K562 (cell line): ENCODE measurements at regions not wholly inside any gene's neighbourhood (a gene's known extent, or its start where the extent isn't known, plus 50 kb on each side); places are given as distances from the start of the nearest gene placed in this dataset.

Experiments used
- BDP1 ChIP-seq: IDR thresholded peaks from 3 replicates; pipeline ENCODE4 v1.6.1; 2011; ENCODE audit not compliant: insufficient read length, insufficient read depth
- CCNT2 ChIP-seq: IDR thresholded peaks from 2 replicates; pipeline ENCODE4 v1.6.1; 2011; ENCODE audit warnings: borderline replicate concordance, low read depth, mild to moderate bottlenecking, moderate library complexity, mixed read lengths, low read length; ENCODE audit not compliant: insufficient read length; ENCODE audit errors: extremely low read depth
- FOS ChIP-seq: IDR thresholded peaks from 3 replicates; pipeline ENCODE4 v1.6.1; 2011; ENCODE audit not compliant: insufficient read length; ENCODE audit errors: extremely low read depth
- FUS ChIP-seq: fragments of 200-400 bp; formaldehyde crosslinking; optimal IDR thresholded peaks from 2 replicates; pipeline ENCODE3; 2017; ENCODE audit warnings: low read depth, low read length
- MTF1 ChIP-seq: fragments of 250-450 bp; sonication (Bioruptor Pico); IDR thresholded peaks from 2 replicates; pipeline ENCODE4 v1.9.0; 2021; ENCODE audit warnings: moderate library complexity, mild to moderate bottlenecking, inconsistent platforms, borderline replicate concordance
- NFYB ChIP-seq: IDR thresholded peaks from 2 replicates; pipeline ENCODE4 v1.6.1; 2011; ENCODE audit warnings: mild to moderate bottlenecking, moderate library complexity; ENCODE audit not compliant: insufficient read length; ENCODE audit errors: extremely low read depth
- RHOXF2B ChIP-seq: fragments of 250-450 bp; sonication (Bioruptor Pico); conservative IDR thresholded peaks from 2 replicates; pipeline ENCODE4 v1.5.1; 2021
- SFPQ ChIP-seq: fragments of 200-400 bp; formaldehyde crosslinking; IDR thresholded peaks from 2 replicates; pipeline ENCODE4 v1.6.1; 2017; ENCODE audit warnings: mild to moderate bottlenecking, low read depth, low read length, moderate library complexity
- SMC3 ChIP-seq: conservative IDR thresholded peaks from 2 replicates; pipeline ENCODE4 v1.6.1; 2011; ENCODE audit warnings: low read depth, low read length, improper control_type of control experiment; ENCODE audit not compliant: insufficient read depth
- TFAP4 ChIP-seq: sonication (generic); formaldehyde crosslinking; IDR thresholded peaks from 2 replicates; pipeline ENCODE4 v1.8.0; 2022; ENCODE audit warnings: missing genetic modification reagents, mild to moderate bottlenecking, moderate library complexity, borderline replicate concordance
- UBTF ChIP-seq, 2 experiments: IDR thresholded peaks; 2 replicates each; pipeline ENCODE4 v1.6.1; 2012; ENCODE audit warnings: improper control_type of control experiment in 2 of 2, low read depth in 2 of 2, low read length in 2 of 2, borderline replicate concordance in 1 of 2
- VEZF1 ChIP-seq: fragments of 200-800 bp; sonication (Bioruptor generic); IDR thresholded peaks from 2 replicates; pipeline ENCODE4 v1.6.1; 2017; ENCODE audit warnings: missing genetic modification characterization, missing compliant biosample characterization
- ZBTB8A ChIP-seq: fragments of 450-650 bp; IDR thresholded peaks from 2 replicates; pipeline ENCODE4 v1.6.1; 2018; ENCODE audit warnings: mild to moderate bottlenecking, moderate library complexity; ENCODE audit not compliant: partially characterized antibody
- ZNF239 ChIP-seq: fragments of 250-450 bp; sonication (Bioruptor Pico); IDR thresholded peaks from 2 replicates; pipeline ENCODE4 v1.4.0; 2020; ENCODE audit warnings: mild to moderate bottlenecking
- ZNF507 ChIP-seq: conservative IDR thresholded peaks from 2 replicates; pipeline ENCODE4 v1.6.1; 2017; ENCODE audit warnings: missing genetic modification characterization, missing compliant biosample characterization
- ZNF699 ChIP-seq: fragments of 250-450 bp; sonication (Bioruptor Pico); IDR thresholded peaks from 2 replicates; pipeline ENCODE4 v1.8.0; 2021; ENCODE audit warnings: mild to moderate bottlenecking, moderate library complexity; ENCODE audit not compliant: insufficient replicate concordance
- ZNF740 ChIP-seq, 3 experiments: fragments of 200-800 bp in 1 of 3; sonication (Bioruptor generic) in 1 of 3; sonication (generic) in 1 of 3; formaldehyde crosslinking in 1 of 3; IDR thresholded peaks; 2 replicates each; pipeline versions ENCODE4 v1.6.1 to v1.8.0; 2016 to 2022; ENCODE audit warnings: mild to moderate bottlenecking in 2 of 3, missing compliant biosample characterization in 2 of 3, missing genetic modification characterization in 2 of 3, missing genetic modification reagents in 1 of 3

GRCh38 chrX:40153345-40154249 lies 55.8 kb upstream of the BCOR start (continued):
- TF ChIP-seq ZNF239 (CRISPR knock-in tag) (no peak), FUS (no peak), MTF1 (CRISPR knock-in tag) (no peak), TFAP4 (CRISPR knock-in tag) (peak; percentile 59), BDP1 (no peak), ZNF740 (CRISPR knock-in tag; IDR thresholded peaks at IDR 0.05) (0 out of 2 replicates have a peak, but pooled peaks have one; percentile 20), ZNF740 (tag; IDR thresholded peaks at IDR 0.05) (peak in 1 of 2 experiments; percentile 20; a peak in 1 of 4 replicates), VEZF1 (CRISPR knock-in tag) (peak; percentile 40), CCNT2 (peak; percentile 51), SMC3 (no peak), RHOXF2B (CRISPR knock-in tag) (no peak), ZBTB8A (no peak), FOS (no peak), NFYB (no peak), ZNF507 (tag) (no peak), UBTF (IDR thresholded peaks at IDR 0.05; ENCODE audit: borderline replicate concordance in 1 of 2, low read depth in 2 of 2, low read length in 2 of 2) (0 out of 4 replicates have a peak, but pooled peaks have one; percentile 7 to 58), SFPQ (no peak), ZNF699 (CRISPR knock-in tag) (no peak)
